ENCODE measurements at regions not wholly inside any gene's neighbourhood (a gene's known extent, or its start where the extent isn't known, plus 50 kb on each side); places are given as distances from the start of the nearest gene placed in this dataset.

DNA sequence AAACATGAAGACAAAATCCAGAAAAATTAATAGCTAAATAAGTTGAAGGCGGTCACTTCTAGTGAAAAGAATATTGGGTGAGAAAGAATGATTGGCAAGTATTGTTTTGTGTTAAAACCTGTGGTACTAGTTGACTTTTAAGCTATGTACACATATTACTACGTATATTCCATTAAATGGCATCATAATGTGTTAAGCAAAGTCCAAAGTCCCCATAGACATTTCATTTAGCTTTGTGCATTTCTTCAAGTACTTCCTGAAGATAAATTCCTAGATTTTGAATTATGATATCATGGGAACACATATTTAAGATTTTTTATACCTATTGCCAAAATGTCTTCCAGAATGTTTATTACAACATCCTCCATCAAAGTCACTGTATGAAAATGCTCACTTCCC, 272.7 kb upstream of the IRAK1BP1 start:
- no peaks in the 10 kb centered on the region for H3K4me1 Mint-ChIP-seq
- no peaks in the 10 kb centered on the region for H3K27me3 Mint-ChIP-seq
- CTCF ChIA-PET: no interaction called here
- H3K27ac Mint-ChIP-seq: no peak overlapping the region
- H3K4me1 ChIP-seq (ENCODE audit: control insufficient read depth in 1 of 2, extremely low read depth in 1 of 2, insufficient read depth in 2 of 2, low read length in 2 of 2): no peaks in the 10 kb centered on the region
- no peak overlapping the region for H3K27ac ChIP-seq (ENCODE audit: low read length)
- no peak overlapping the region for H3K4me3 Mint-ChIP-seq
- no peaks in the 10 kb centered on the region for H3K36me3 Mint-ChIP-seq
- no CpG with 5 or more reads among the region's 2 CpGs for WGBS (ENCODE audit: insufficient coverage)
- H3K9me3 ChIP-seq: no peaks in the 10 kb centered on the region
- H3K9me3 Mint-ChIP-seq: peaks cover 0 to 4% (median 0%) of the 10 kb centered on the region in 3 donors
- no peaks in the 10 kb centered on the region for H3K36me3 ChIP-seq (ENCODE audit: control insufficient read depth in 2 of 2, extremely low read depth in 1 of 2, insufficient read depth in 1 of 2, low read length in 1 of 2)
- no peaks in the 10 kb centered on the region for H3K27me3 ChIP-seq (replicated peaks in 1 of 2; ENCODE audit: control insufficient read depth in 2 of 2, extremely low read depth in 1 of 2, insufficient read depth in 2 of 2, low read length in 1 of 2)
- POLR2A ChIA-PET: no interaction called here
- DNase-seq (no peak), ATAC-seq (replicated peaks in 1 of 4) (no peak)
- H3K4me3 ChIP-seq (ENCODE audit: control insufficient read depth in 1 of 2, extremely low read depth in 1 of 2, low read length in 1 of 2): no peak overlapping the region

- H3K36me3 Mint-ChIP-seq: no peaks in the 10 kb centered on the region
- Histone ChIP-seq H3K9me3 (no peaks in the 10 kb centered on the region), H3K4me1 (ENCODE audit: control insufficient read depth in 1 of 2, extremely low read depth in 1 of 2, insufficient read depth in 2 of 2, low read length in 2 of 2) (no peaks in the 10 kb centered on the region), H3K36me3 (ENCODE audit: control insufficient read depth in 2 of 2, extremely low read depth in 1 of 2, insufficient read depth in 1 of 2, low read length in 1 of 2) (no peaks in the 10 kb centered on the region), H3K27ac (ENCODE audit: low read length) (no peak overlapping the region), H3K4me3 (ENCODE audit: control insufficient read depth in 1 of 2, extremely low read depth in 1 of 2, low read length in 1 of 2) (no peak overlapping the region), H3K27me3 (replicated peaks in 1 of 2; ENCODE audit: control insufficient read depth in 2 of 2, extremely low read depth in 1 of 2, insufficient read depth in 2 of 2, low read length in 1 of 2) (no peaks in the 10 kb centered on the region)
- CTCF ChIA-PET: no interaction called here
- H3K9me3 Mint-ChIP-seq: peaks cover 0 to 5% (median 0%) of the 10 kb centered on the region in 3 donors
- H3K4me3 Mint-ChIP-seq: no peak overlapping the region
- WGBS (ENCODE audit: insufficient coverage): no CpG with 5 or more reads among the region's 5 CpGs
- no peak overlapping the region for H3K27ac Mint-ChIP-seq
- POLR2A ChIA-PET: no interaction called here
- no peaks in the 10 kb centered on the region for H3K4me1 Mint-ChIP-seq
- DNase-seq (no peak), ATAC-seq (replicated peaks in 1 of 4) (no peak)
- no peaks in the 10 kb centered on the region for H3K27me3 Mint-ChIP-seq
Observed at GRCh38 chr6:78597966-78598365, 269.4 kb upstream of the IRAK1BP1 start.

GRCh38 chr6:78598966-78599365, 268.4 kb upstream of the IRAK1BP1 start:
- ATAC-seq (replicated peaks in 1 of 4) (no peak), DNase-seq (no peak)
- Histone ChIP-seq H3K4me3 (ENCODE audit: control insufficient read depth in 1 of 2, extremely low read depth in 1 of 2, low read length in 1 of 2) (no peak overlapping the region), H3K27me3 (replicated peaks in 1 of 2; ENCODE audit: control insufficient read depth in 2 of 2, extremely low read depth in 1 of 2, insufficient read depth in 2 of 2, low read length in 1 of 2) (no peaks in the 10 kb centered on the region), H3K27ac (ENCODE audit: low read length) (no peak overlapping the region), H3K9me3 (no peaks in the 10 kb centered on the region), H3K4me1 (ENCODE audit: control insufficient read depth in 1 of 2, extremely low read depth in 1 of 2, insufficient read depth in 2 of 2, low read length in 2 of 2) (no peaks in the 10 kb centered on the region), H3K36me3 (ENCODE audit: control insufficient read depth in 2 of 2, extremely low read depth in 1 of 2, insufficient read depth in 1 of 2, low read length in 1 of 2) (no peaks in the 10 kb centered on the region)
- H3K4me3 Mint-ChIP-seq: no peak overlapping the region
- no peaks in the 10 kb centered on the region for H3K4me1 Mint-ChIP-seq
- peaks cover 0 to 5% (median 0%) of the 10 kb centered on the region in 3 donors for H3K9me3 Mint-ChIP-seq
- no peaks in the 10 kb centered on the region for H3K27me3 Mint-ChIP-seq
- no peaks in the 10 kb centered on the region for H3K36me3 Mint-ChIP-seq
- H3K27ac Mint-ChIP-seq: no peak overlapping the region
- 50% methylated on average over 1 of the region's 1 CpG for WGBS (ENCODE audit: insufficient coverage)
- ChIA-PET CTCF (no interaction called here), POLR2A (no interaction called here)

- Mint-ChIP-seq H3K9me3 (peaks cover 0 to 5% (median 0%) of the 10 kb centered on the region in 3 donors), H3K36me3 (no peaks in the 10 kb centered on the region), H3K27ac (no peak overlapping the region), H3K4me1 (no peaks in the 10 kb centered on the region), H3K4me3 (no peak overlapping the region), H3K27me3 (no peaks in the 10 kb centered on the region)
- H3K36me3 ChIP-seq (ENCODE audit: control insufficient read depth in 2 of 2, extremely low read depth in 1 of 2, insufficient read depth in 1 of 2, low read length in 1 of 2): no peaks in the 10 kb centered on the region
- 100% methylated on average over 1 of the region's 2 CpGs for WGBS (ENCODE audit: insufficient coverage)
- DNase-seq: no peak
- H3K27me3 ChIP-seq (replicated peaks in 1 of 2; ENCODE audit: control insufficient read depth in 2 of 2, extremely low read depth in 1 of 2, insufficient read depth in 2 of 2, low read length in 1 of 2): no peaks in the 10 kb centered on the region
- ChIA-PET POLR2A (no interaction called here), CTCF (no interaction called here)
- no peak for ATAC-seq (replicated peaks in 1 of 4)
- H3K9me3 ChIP-seq: no peaks in the 10 kb centered on the region
- no peak overlapping the region for H3K27ac ChIP-seq (ENCODE audit: low read length)
- no peaks in the 10 kb centered on the region for H3K4me1 ChIP-seq (ENCODE audit: control insufficient read depth in 1 of 2, extremely low read depth in 1 of 2, insufficient read depth in 2 of 2, low read length in 2 of 2)
- no peak overlapping the region for H3K4me3 ChIP-seq (ENCODE audit: control insufficient read depth in 1 of 2, extremely low read depth in 1 of 2, low read length in 1 of 2)
Observed at GRCh38 chr6:78599526-78599925, 267.8 kb upstream of the IRAK1BP1 start.

DNA sequence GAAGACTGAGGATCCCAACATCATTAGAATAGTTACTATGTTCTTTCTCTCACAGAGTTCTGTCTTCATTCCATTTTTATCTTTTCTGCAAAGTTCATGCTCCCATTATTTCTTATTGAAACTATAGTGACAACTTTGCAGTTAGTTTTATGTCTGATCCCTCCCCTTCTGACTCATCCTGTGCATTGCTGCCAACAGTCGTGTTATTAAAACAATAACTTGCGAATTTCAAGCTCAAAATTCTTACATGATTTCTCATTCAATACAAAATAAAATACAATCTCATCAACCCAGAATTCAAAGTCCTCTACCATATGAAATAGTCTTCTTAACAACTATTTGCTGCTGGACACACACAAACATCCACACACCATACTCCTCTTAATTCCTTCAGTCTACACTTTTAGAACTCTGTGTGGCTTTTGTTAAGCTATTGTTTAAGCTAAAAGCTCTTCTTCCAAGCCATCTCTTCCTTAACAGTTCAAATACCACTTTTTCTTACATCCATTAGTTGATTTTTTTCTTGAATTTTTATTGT, 261.4 kb upstream of the IRAK1BP1 start:
- Mint-ChIP-seq H3K27ac (no peak overlapping the region), H3K36me3 (no peaks in the 10 kb centered on the region), H3K4me1 (no peaks in the 10 kb centered on the region), H3K27me3 (no peaks in the 10 kb centered on the region), H3K9me3 (no peaks in the 10 kb centered on the region), H3K4me3 (no peak overlapping the region)
- POLR2A ChIA-PET: no interaction called here
- DNase-seq (no peak), ATAC-seq (replicated peaks in 1 of 4) (no peak)
- Histone ChIP-seq H3K4me3 (ENCODE audit: control insufficient read depth in 1 of 2, extremely low read depth in 1 of 2, low read length in 1 of 2) (no peak overlapping the region), H3K36me3 (ENCODE audit: control insufficient read depth in 2 of 2, extremely low read depth in 1 of 2, insufficient read depth in 1 of 2, low read length in 1 of 2) (no peaks in the 10 kb centered on the region), H3K27me3 (replicated peaks in 1 of 2; ENCODE audit: control insufficient read depth in 2 of 2, extremely low read depth in 1 of 2, insufficient read depth in 2 of 2, low read length in 1 of 2) (no peaks in the 10 kb centered on the region), H3K4me1 (ENCODE audit: control insufficient read depth in 1 of 2, extremely low read depth in 1 of 2, insufficient read depth in 2 of 2, low read length in 2 of 2) (no peaks in the 10 kb centered on the region), H3K9me3 (no peaks in the 10 kb centered on the region), H3K27ac (ENCODE audit: low read length) (no peak overlapping the region)
- CTCF ChIA-PET: no interaction called here
- 80% methylated on average over 2 of the region's 2 CpGs for WGBS (ENCODE audit: insufficient coverage)

DNA sequence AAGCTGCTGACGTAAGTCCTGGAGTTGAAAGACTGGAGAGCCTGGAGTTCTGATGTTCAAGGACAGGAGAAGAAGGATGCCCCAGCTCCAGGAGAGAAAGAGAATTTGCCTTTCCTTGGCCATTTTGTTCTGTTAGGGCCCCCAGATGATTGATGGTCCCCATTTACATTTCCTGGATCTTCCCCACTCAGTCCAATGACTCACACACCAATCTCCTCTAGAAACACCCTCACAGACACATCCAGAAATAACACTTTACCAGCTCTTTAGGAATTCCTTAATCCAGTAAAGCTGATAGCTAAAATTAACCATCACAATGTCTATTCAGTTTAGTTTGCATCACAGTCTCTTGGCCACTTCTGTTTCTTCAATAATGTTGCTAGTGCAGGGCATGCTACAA, 260.2 kb upstream of the IRAK1BP1 start:
- CTCF ChIA-PET: no interaction called here
- DNase-seq (no peak), ATAC-seq (replicated peaks in 1 of 4) (no peak)
- Histone ChIP-seq H3K36me3 (ENCODE audit: control insufficient read depth in 2 of 2, extremely low read depth in 1 of 2, insufficient read depth in 1 of 2, low read length in 1 of 2) (no peaks in the 10 kb centered on the region), H3K4me3 (ENCODE audit: control insufficient read depth in 1 of 2, extremely low read depth in 1 of 2, low read length in 1 of 2) (no peak overlapping the region), H3K27ac (ENCODE audit: low read length) (no peak overlapping the region), H3K27me3 (replicated peaks in 1 of 2; ENCODE audit: control insufficient read depth in 2 of 2, extremely low read depth in 1 of 2, insufficient read depth in 2 of 2, low read length in 1 of 2) (no peaks in the 10 kb centered on the region), H3K4me1 (ENCODE audit: control insufficient read depth in 1 of 2, extremely low read depth in 1 of 2, insufficient read depth in 2 of 2, low read length in 2 of 2) (no peaks in the 10 kb centered on the region), H3K9me3 (no peaks in the 10 kb centered on the region)
- Mint-ChIP-seq H3K4me1 (no peaks in the 10 kb centered on the region), H3K36me3 (no peaks in the 10 kb centered on the region), H3K27ac (no peak overlapping the region), H3K9me3 (no peaks in the 10 kb centered on the region), H3K4me3 (no peak overlapping the region), H3K27me3 (no peaks in the 10 kb centered on the region)
- POLR2A ChIA-PET: no interaction called here
- 83% methylated on average over 1 of the region's 1 CpG for WGBS (ENCODE audit: insufficient coverage)

DNA sequence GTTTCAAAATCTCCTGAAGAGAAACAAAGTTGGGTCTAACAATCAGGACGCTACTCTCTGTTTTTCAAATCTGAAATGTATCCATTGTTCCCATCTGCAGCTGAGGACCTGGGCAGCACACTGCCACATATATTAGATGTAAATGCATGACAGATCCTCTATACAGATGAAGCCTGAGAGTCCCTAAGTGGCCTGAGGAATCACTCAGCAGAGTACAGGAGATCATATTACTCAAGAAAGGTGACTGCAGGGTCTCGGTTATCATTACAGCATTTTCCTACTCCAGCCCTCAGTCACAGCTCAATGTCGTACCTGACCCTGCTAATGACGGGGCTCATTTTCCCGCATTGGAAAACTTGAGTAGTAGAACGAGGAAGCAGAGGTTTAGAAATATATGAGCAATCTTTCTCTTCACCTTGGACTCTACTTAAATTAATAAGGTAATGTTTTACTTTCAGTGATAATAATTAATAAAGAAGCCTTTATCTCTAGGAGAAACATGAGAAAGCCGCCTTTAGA, 256.2 kb upstream of the IRAK1BP1 start:
- no peak overlapping the region for H3K27ac Mint-ChIP-seq
- no peaks in the 10 kb centered on the region for H3K4me1 ChIP-seq (ENCODE audit: control insufficient read depth in 1 of 2, extremely low read depth in 1 of 2, insufficient read depth in 2 of 2, low read length in 2 of 2)
- H3K4me3 Mint-ChIP-seq: no peak overlapping the region
- peaks cover 0 to 5% of the 10 kb centered on the region in 2 donors for H3K27me3 Mint-ChIP-seq
- no peaks in the 10 kb centered on the region for H3K27me3 ChIP-seq (replicated peaks in 1 of 2; ENCODE audit: control insufficient read depth in 2 of 2, extremely low read depth in 1 of 2, insufficient read depth in 2 of 2, low read length in 1 of 2)
- H3K4me3 ChIP-seq (ENCODE audit: control insufficient read depth in 1 of 2, extremely low read depth in 1 of 2, low read length in 1 of 2): no peak overlapping the region
- H3K27ac ChIP-seq (ENCODE audit: low read length): no peak overlapping the region
- no peaks in the 10 kb centered on the region for H3K36me3 Mint-ChIP-seq
- no peak for DNase-seq
- H3K9me3 ChIP-seq: no peaks in the 10 kb centered on the region
- no peaks in the 10 kb centered on the region for H3K9me3 Mint-ChIP-seq
- ATAC-seq (replicated peaks in 1 of 4): no peak
- 20% methylated on average over 1 of the region's 7 CpGs for WGBS (ENCODE audit: insufficient coverage)
- H3K4me1 Mint-ChIP-seq: no peaks in the 10 kb centered on the region
- CTCF ChIA-PET: interaction anchor here (0.7 to 0.9 kb wide), 2 partner anchors 16 to 1063 kb away, joined by 3 to 4 read pairs; no protein-coding TSS in a partner anchor
- POLR2A ChIA-PET: interaction anchor here in 1 of 2 donors (0.6 kb wide), 1 partner anchor 305 kb away, joined by 3 read pairs; no protein-coding TSS in a partner anchor
- H3K36me3 ChIP-seq (ENCODE audit: control insufficient read depth in 2 of 2, extremely low read depth in 1 of 2, insufficient read depth in 1 of 2, low read length in 1 of 2): no peaks in the 10 kb centered on the region
